SK-N-SH (cell line): ENCODE measurements at regions not wholly inside any gene's neighbourhood (a gene's known extent, or its start where the extent isn't known, plus 50 kb on each side); places are given as distances from the start of the nearest gene placed in this dataset.

Experiments used
- CHD2 ChIP-seq: fragments of 150-350 bp; IDR thresholded peaks from 2 replicates; pipeline ENCODE4 v1.6.1; 2018; ENCODE audit warnings: low read length; ENCODE audit not compliant: partially characterized antibody
- FOXJ3 ChIP-seq: sonication (generic); formaldehyde crosslinking; IDR thresholded peaks from 2 replicates; pipeline ENCODE4 v1.5.1; 2020; ENCODE audit warnings: mild to moderate bottlenecking, missing genetic modification reagents
- FOXM1 ChIP-seq: IDR thresholded peaks from 2 replicates; pipeline ENCODE4 v1.4.0; 2012; ENCODE audit warnings: low read depth, mild to moderate bottlenecking
- GABPA ChIP-seq: IDR thresholded peaks from 2 replicates; pipeline ENCODE4 v1.4.0; 2012; ENCODE audit warnings: low read depth, mild to moderate bottlenecking
- JUND ChIP-seq: IDR thresholded peaks from 2 replicates; pipeline ENCODE4 v1.4.0; 2012
- NFIC ChIP-seq: IDR thresholded peaks from 2 replicates; pipeline ENCODE4 v1.4.0; 2012; ENCODE audit warnings: borderline replicate concordance
- POLR2AphosphoS5 ChIP-seq: IDR thresholded peaks from 2 replicates; pipeline ENCODE4 v1.6.1; 2012; ENCODE audit warnings: low read depth, low read length
- RAD21 ChIP-seq: IDR thresholded peaks from 2 replicates; pipeline ENCODE4 v1.6.1; 2012; ENCODE audit warnings: mild to moderate bottlenecking, low read length
- REST ChIP-seq: IDR thresholded peaks from 2 replicates; pipeline ENCODE4 v1.6.1; 2012; ENCODE audit warnings: mild to moderate bottlenecking, low read depth, low read length, moderate library complexity
- SIN3A ChIP-seq: IDR thresholded peaks from 2 replicates; pipeline ENCODE4 v1.6.1; 2012; ENCODE audit warnings: low read depth, mild to moderate bottlenecking, low read length, moderate library complexity, borderline replicate concordance
- TAF1 ChIP-seq: IDR thresholded peaks from 2 replicates; pipeline ENCODE4 v1.6.1; 2012; ENCODE audit warnings: low read depth, mild to moderate bottlenecking, low read length, moderate library complexity, borderline replicate concordance
- TF ChIP-seq, protein P1 (sequence below): fragments of 200-600 bp; sonication (generic); IDR thresholded peaks from 2 replicates; pipeline ENCODE4 v1.6.1; 2017; ENCODE audit warnings: antibody characterized with exemption, mild to moderate bottlenecking, moderate library complexity
- TF ChIP-seq, protein P2 (sequence below): IDR thresholded peaks from 2 replicates; pipeline ENCODE4; 2012

GRCh38 chr17:72361892-72362291 is 241.1 kb downstream of the SOX9 start:
- TF ChIP-seq REST: no peak
- no peak for TF ChIP-seq TAF1
- TF ChIP-seq, protein P1, sequence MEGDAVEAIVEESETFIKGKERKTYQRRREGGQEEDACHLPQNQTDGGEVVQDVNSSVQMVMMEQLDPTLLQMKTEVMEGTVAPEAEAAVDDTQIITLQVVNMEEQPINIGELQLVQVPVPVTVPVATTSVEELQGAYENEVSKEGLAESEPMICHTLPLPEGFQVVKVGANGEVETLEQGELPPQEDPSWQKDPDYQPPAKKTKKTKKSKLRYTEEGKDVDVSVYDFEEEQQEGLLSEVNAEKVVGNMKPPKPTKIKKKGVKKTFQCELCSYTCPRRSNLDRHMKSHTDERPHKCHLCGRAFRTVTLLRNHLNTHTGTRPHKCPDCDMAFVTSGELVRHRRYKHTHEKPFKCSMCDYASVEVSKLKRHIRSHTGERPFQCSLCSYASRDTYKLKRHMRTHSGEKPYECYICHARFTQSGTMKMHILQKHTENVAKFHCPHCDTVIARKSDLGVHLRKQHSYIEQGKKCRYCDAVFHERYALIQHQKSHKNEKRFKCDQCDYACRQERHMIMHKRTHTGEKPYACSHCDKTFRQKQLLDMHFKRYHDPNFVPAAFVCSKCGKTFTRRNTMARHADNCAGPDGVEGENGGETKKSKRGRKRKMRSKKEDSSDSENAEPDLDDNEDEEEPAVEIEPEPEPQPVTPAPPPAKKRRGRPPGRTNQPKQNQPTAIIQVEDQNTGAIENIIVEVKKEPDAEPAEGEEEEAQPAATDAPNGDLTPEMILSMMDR: no peak
- no peak for TF ChIP-seq FOXM1
- TF ChIP-seq SIN3A: no peak
- TF ChIP-seq CHD2: no peak
- TF ChIP-seq FOXJ3: no peak
- TF ChIP-seq POLR2AphosphoS5: no peak
- TF ChIP-seq, protein P2, sequence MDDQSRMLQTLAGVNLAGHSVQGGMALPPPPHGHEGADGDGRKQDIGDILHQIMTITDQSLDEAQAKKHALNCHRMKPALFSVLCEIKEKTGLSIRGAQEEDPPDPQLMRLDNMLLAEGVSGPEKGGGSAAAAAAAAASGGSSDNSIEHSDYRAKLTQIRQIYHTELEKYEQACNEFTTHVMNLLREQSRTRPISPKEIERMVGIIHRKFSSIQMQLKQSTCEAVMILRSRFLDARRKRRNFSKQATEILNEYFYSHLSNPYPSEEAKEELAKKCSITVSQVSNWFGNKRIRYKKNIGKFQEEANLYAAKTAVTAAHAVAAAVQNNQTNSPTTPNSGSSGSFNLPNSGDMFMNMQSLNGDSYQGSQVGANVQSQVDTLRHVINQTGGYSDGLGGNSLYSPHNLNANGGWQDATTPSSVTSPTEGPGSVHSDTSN: no peak
- no peak for TF ChIP-seq JUND
- no peak for TF ChIP-seq RAD21
- TF ChIP-seq GABPA: no peak
- TF ChIP-seq NFIC: no peak
